Nephron progenitor cell (in vitro differentiated cells): ENCODE measurements at regions not wholly inside any gene's neighbourhood (a gene's known extent, or its start where the extent isn't known, plus 50 kb on each side); places are given as distances from the start of the nearest gene placed in this dataset.
A peak's percentile ranks its signal among the peaks of the same experiment; 100 is the strongest.

ENCODE experiments used
- DNase-seq: peaks from one replicate; pipeline ENCODE4 v3.0.0; 2021
- H3K27ac Mint-ChIP-seq: 2 replicates; pipeline ENCODE4 v1.8.0; 2021; ENCODE audit warnings: mild to moderate bottlenecking, moderate library complexity, mixed read lengths
- H3K27me3 Mint-ChIP-seq: 2 replicates; pipeline ENCODE4 v1.8.0; 2021; ENCODE audit warnings: mild to moderate bottlenecking, low read depth, mixed read lengths; ENCODE audit not compliant: poor library complexity
- H3K36me3 Mint-ChIP-seq: 2 replicates; pipeline ENCODE4 v1.8.0; 2021; ENCODE audit warnings: low read depth, mixed read lengths
- H3K4me1 Mint-ChIP-seq: 2 replicates; pipeline ENCODE4 v1.8.0; 2021; ENCODE audit warnings: mixed read lengths
- H3K4me3 Mint-ChIP-seq: 2 replicates; pipeline ENCODE4 v1.8.0; 2021; ENCODE audit warnings: mild to moderate bottlenecking, moderate library complexity, mixed read lengths
- H3K9me3 Mint-ChIP-seq: 2 replicates; pipeline ENCODE4 v1.8.0; 2021; ENCODE audit warnings: mild to moderate bottlenecking, moderate library complexity, mixed read lengths
- TF ChIP-seq, protein P1 (sequence below): fragments of 200-600 bp; sonication (generic); IDR thresholded peaks from 2 replicates; pipeline ENCODE4 v1.5.0; 2021; ENCODE audit warnings: antibody characterized with exemption

DNA sequence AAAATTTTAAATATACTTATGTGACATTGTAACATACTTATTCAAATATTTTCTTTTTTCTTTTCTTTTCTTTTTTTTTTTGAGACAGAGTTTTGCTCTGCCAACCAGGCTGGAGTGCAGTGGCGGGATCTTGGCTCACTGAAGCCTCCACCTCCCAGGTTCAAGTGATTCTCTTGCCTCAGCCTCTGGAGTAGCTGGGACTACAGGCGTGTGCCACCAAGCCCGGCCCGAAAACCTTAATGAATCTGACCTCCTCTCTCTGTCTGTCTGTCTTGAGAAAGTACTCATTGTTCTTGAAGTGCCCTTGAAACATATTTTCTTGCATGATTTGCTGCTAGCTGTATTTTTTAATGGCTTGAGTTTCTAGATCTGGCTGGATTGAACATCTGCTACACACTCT, 136.8 kb downstream of the ANAPC4 start:
- H3K4me1 Mint-ChIP-seq, result no peaks in the 10 kb centered on the region

DNA sequence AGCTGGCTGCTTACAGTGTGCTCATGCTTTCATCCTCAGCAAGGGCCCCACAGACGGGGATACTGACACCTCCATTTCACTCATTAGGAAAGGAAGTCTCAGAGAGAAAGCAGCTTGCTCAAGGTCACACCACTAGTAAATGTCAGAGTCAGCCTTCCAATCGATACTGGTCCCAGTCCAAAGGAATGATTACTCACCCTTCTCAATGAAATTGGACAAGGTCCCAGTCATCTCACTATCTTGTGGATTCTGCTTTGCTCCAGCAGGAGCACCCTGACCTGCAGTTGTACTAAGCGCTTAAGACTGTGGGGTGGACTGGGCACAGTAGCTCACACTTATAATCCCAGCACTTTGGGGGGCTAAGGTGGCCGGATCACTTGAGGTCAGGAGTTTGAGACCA, 132.2 kb upstream of the SLC34A2 start:
- Mint-ChIP-seq H3K4me3 (no peak overlapping the region), H3K4me1 (peaks cover 22% of the 10 kb centered on the region), H3K27ac (no peak overlapping the region), H3K36me3 (no peaks in the 10 kb centered on the region), H3K27me3 (peaks cover 5% of the 10 kb centered on the region), H3K9me3 (no peaks in the 10 kb centered on the region)
- DNase-seq, result no peak
- TF ChIP-seq, protein P1, sequence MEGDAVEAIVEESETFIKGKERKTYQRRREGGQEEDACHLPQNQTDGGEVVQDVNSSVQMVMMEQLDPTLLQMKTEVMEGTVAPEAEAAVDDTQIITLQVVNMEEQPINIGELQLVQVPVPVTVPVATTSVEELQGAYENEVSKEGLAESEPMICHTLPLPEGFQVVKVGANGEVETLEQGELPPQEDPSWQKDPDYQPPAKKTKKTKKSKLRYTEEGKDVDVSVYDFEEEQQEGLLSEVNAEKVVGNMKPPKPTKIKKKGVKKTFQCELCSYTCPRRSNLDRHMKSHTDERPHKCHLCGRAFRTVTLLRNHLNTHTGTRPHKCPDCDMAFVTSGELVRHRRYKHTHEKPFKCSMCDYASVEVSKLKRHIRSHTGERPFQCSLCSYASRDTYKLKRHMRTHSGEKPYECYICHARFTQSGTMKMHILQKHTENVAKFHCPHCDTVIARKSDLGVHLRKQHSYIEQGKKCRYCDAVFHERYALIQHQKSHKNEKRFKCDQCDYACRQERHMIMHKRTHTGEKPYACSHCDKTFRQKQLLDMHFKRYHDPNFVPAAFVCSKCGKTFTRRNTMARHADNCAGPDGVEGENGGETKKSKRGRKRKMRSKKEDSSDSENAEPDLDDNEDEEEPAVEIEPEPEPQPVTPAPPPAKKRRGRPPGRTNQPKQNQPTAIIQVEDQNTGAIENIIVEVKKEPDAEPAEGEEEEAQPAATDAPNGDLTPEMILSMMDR, result no peak

More for the DNA sequence above, 136.8 kb downstream of the ANAPC4 start:
- H3K27me3 Mint-ChIP-seq, result peaks cover 16% of the 10 kb centered on the region
- H3K36me3 Mint-ChIP-seq, result no peaks in the 10 kb centered on the region
- DNase-seq, result no peak
- no peak overlapping the region for H3K27ac Mint-ChIP-seq
- TF ChIP-seq, protein P1, result no peak
- H3K9me3 Mint-ChIP-seq, result no peaks in the 10 kb centered on the region
- H3K4me3 Mint-ChIP-seq, result no peak overlapping the region

DNA sequence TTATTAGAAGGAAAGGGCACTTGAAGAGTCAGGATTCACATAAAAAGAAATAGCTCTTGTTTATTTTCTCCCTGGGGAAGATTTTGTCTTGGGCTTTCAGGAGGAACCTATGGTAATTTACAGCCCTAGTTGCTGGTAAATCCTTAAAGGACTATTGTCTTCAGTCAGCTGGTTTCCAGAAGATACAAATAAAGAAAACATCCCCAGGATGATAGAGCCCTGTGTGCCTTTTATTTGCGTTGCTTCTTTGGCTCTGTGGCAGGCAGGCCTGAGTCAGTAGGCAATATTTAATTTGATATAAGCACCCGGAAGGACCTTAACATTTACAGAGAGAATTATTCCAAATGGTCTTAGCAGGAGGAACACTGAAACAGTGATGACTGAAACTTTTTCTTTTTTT, 131.0 kb upstream of the SLC34A2 start:
- no peak for DNase-seq
- Mint-ChIP-seq H3K4me1 (peaks cover 28% of the 10 kb centered on the region), H3K27me3 (peaks cover 8% of the 10 kb centered on the region), H3K36me3 (no peaks in the 10 kb centered on the region), H3K4me3 (no peak overlapping the region), H3K27ac (peak overlapping the region; percentile 70), H3K9me3 (no peaks in the 10 kb centered on the region)
- TF ChIP-seq, protein P1, result no peak

DNA sequence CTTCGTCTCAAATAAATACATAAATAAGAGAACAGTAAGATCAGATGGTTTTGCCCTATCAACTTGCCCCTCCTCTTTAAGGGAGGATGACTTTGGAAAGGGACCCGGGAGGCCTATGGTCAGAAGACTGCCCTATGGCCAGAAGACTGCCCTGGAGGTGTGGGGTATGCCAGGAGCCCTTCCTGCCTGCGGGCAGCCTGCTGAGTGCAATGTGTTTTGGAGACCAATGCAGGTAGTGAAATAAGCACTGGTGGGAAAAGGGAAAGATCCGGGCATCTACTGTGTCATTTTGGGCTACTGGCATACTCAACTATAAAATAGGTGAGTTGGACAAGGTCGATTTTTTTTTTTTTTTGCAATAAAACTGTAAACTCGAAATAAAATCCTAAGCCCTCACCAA, 129.8 kb upstream of the SLC34A2 start:
- TF ChIP-seq, protein P1, result no peak
- Mint-ChIP-seq H3K27ac (no peak overlapping the region), H3K27me3 (peaks cover 11% of the 10 kb centered on the region), H3K36me3 (no peaks in the 10 kb centered on the region), H3K4me3 (no peak overlapping the region), H3K4me1 (peaks cover 28% of the 10 kb centered on the region), H3K9me3 (no peaks in the 10 kb centered on the region)
- no peak for DNase-seq

DNA sequence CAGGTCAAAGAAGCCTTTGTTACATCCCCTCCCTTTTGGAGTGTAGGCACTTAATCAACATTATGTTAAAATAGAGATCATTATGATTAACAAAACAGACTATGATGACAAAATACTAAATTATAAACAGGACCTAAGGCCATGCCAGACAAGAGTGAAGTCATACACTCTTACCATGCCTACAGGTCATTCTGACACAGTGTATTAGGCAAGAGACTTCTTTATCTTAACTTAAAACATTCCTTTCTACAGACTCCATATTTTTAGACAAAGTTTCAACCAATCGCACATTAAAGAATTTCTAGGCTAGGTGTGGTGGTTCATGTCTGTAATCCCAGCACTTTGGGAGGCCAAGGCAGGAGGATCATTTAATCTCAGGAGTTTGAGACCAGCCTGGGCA, 128.6 kb upstream of the SLC34A2 start:
- H3K9me3 Mint-ChIP-seq, result peaks cover 4% of the 10 kb centered on the region
- TF ChIP-seq, protein P1, result no peak
- H3K36me3 Mint-ChIP-seq, result no peaks in the 10 kb centered on the region
- no peak overlapping the region for H3K4me3 Mint-ChIP-seq
- DNase-seq, result no peak
- H3K27me3 Mint-ChIP-seq, result peaks cover 12% of the 10 kb centered on the region
- H3K4me1 Mint-ChIP-seq, result peaks cover 28% of the 10 kb centered on the region
- no peak overlapping the region for H3K27ac Mint-ChIP-seq

DNA sequence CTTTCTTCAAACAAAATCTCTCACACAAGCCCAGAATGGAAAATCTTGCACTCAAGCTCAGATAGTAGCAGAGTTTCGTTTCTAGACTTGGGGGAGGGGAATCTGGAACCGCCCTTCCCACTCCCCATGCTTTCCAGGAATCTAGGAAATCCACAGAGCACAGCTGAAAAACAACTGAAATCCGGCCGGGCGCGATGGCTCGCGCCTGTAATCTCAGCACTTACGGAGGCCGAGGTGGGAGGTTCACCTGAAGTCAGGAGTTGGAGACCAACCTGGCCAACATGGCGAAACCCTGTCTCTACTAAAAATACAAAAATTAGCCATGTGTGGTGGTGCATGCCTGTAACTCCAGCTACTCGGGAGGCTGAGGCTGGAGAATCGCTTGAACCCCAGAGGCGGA, 127.3 kb upstream of the SLC34A2 start:
- DNase-seq, result no peak
- Mint-ChIP-seq H3K4me3 (no peak overlapping the region), H3K27ac (no peak overlapping the region), H3K27me3 (peaks cover 12% of the 10 kb centered on the region), H3K9me3 (peaks cover 4% of the 10 kb centered on the region), H3K4me1 (peaks cover 21% of the 10 kb centered on the region), H3K36me3 (no peaks in the 10 kb centered on the region)
- TF ChIP-seq, protein P1, result no peak
